ENCODE measurements at regions not wholly inside any gene's neighbourhood (a gene's known extent, or its start where the extent isn't known, plus 50 kb on each side); places are given as distances from the start of the nearest gene placed in this dataset.
"Not testable (repeated sequence)": the region's sequence is repeated elsewhere in the genome, so short reads cannot be mapped to it uniquely, and the experiment has no call there.

DNA sequence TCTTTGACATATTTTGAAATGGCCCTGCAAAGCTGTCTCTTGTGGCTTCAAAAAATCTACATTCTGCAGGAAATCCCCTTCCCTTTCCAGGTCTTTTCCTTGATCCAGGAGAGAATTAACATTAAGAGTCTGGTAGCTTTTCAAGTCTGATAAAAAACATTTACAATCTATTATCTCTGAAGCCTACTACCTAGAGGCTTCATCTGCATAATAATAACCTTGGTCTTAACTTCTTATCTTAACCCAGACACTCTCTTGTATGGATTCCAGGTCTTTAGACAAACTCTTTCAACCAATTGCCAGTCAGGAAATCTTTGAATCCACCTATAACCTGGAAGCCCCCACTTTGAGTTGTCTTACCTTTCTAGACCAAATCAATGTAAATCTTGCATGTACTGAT is 179.3 kb upstream of the ZC3H15 start:
- no peak for DNase-seq

DNA sequence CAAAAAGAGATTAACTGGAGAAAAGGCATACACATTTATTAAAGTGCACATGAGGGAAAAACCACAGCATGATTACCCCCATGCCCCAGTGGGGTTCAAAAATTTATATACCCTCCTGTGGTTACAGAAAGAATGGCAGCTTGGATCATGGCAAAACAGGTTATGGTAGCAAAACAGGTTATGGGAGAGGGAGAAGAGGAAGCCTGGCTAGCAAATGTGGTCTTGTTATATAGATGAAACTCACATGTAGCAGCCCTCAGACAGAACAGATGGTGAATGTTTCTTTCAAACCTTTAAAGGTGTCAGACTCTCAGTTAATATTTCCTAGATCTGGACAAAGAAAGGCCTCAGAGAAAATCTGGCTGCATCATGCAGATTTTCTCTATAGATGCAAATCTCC is 178.2 kb upstream of the ZC3H15 start:
- no peak for DNase-seq

DNA sequence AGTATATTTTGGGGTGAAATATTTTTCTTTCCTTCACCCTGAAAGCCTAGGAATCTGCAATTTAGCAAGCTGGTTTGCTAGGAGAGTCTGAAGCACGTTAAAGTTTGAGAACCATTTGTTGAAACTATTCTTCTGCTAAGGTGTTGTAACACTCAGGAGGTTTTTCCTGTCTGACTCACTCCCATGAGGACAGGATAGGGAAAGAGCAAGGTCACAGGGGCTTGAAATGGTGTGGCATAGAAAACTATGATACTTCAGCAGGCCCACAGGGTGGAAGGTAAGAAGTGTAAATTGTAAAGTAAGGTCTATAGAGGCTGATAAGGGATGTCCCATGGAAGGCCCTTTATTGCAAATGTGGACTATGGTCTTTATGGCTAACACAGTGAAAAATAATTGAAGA is 177.7 kb upstream of the ZC3H15 start:
- no peak for DNase-seq

DNA sequence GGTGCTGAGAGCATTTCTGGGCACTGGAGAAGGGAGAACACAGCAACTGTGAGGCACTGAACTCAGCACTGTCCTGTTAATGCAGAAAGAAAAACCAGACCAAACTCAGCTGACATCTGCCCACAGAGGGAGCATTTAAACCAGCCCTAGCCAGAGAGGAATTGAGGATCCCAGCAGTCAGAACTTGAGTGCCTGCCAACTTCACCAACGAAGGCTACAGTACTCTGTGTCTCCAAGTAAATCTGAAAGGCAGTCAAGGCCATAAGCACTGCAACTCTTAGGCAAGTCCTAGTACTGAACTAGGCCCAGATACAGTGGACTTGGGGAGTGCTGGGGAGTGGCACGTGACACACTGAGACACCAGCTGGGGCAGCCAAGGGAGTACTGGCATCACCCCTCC is 176.2 kb upstream of the ZC3H15 start:
- DNase-seq, result no peak

DNA sequence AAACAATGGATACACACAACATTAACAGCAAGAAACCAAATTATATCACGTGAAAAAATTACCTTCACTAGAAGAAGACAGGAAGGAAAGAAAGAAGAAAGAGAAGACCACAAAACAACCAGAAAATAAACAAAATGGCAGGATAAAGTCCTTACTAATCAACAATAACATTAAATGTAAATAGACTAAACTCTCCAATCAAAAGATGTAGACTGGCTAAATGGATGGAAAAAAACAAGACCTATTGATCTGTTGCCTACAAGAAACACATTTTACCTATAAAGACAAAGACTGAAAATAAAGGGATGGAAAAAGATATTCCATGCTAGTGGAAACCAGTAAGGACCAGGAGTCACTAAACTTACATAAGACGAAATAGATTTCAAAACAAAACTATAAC is 167.0 kb upstream of the ZC3H15 start:
- no peak for DNase-seq

DNA sequence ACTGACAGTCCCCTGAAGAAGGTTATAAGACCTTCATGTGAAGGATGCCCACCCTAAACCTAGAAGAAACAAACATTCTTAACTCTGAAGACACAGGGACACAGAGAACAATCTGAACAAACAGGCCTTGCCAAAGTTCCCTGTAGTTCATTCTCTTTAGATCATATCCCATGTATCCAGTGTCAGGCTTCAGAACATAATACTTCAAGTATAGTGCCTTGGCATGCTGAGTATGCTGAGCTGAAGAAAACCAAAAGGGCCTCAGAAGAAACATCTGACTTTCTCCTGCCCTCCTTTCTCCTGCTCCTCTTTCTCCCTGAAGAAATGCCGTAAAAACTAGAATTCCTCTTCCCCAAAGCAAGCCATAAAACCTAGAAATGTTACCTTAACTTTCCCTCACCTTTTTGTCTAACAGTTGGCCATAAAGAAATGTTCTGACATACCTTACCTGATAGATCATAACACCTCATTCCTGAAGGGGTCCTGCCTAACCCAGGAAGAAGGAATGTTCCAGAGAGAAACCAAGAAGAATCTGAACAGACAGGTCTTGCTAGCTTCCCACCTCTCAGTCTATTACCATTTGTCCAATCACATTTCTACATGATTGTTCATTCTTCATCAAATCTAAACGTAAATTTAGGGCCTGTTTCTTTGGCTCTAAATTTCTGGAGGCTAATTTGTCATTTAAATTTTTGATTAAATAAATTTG is 160.1 kb upstream of the ZC3H15 start:
- no peak for DNase-seq

DNA sequence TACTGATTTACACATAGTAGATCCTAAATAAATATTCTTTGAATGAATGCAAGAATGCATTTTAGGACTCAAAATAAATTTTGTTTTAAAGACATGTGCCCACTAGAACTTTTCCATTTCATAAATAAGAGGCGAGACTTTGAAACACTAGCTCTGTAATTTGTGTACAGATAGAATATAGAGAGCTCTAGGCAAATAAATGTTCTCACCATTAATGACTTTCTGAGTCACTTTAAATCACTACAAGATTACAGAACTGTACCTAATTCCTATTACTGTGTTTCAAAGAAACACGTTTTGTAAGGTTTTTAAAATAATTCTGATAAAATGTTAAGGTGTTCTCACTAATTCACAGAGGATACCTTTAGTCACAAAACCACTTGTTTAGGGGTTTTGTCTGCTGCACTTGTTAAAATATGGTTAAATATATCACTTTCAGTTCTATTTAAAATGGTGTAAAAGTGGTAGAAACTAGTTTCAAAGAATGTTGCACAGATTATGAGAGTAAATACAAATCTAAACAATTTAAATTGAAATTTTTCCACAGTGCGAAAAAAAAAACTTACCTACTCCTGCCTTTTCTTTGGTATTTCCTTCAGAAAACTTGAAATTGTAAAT is 158.7 kb upstream of the ZC3H15 start:
- DNase-seq, result no peak

DNA sequence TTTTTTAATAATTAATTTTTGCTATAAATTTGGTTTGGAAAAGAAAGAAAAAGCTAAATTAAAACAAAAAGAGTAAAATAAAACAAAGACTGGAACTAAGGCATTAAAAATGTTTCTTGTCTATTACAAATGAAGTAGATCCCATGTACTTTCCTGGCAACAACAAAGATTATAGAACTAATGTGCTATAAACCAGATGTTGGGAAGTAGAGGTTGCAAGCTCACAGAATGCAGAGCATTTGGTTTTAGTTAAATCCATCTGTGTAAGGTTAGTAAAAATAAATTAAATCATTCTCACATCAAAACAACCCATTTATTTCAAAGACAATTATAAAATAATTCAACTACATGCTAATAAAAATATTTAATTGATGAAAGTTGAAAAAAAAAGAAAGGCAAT is 157.2 kb upstream of the ZC3H15 start:
- no peak for DNase-seq

DNA sequence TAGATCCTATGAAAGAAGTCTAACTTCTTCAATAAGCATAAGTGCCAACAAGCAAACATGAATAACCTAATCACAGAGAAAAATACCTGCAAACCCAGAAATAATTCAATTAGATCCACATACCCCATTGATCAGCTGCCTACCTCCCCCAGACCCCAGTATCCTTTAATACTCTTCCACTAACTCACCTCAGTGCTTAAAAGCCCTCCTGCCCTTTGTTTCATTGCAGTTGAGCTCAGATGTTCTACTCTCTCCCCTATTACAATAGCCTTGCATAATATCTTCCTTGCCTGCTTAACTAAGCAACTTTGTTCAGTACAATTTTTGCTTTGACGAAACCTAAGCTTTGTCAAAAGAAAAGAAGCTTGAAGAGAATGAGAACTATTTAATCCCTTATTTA is 156.0 kb upstream of the ZC3H15 start:
- no peak for DNase-seq

DNA sequence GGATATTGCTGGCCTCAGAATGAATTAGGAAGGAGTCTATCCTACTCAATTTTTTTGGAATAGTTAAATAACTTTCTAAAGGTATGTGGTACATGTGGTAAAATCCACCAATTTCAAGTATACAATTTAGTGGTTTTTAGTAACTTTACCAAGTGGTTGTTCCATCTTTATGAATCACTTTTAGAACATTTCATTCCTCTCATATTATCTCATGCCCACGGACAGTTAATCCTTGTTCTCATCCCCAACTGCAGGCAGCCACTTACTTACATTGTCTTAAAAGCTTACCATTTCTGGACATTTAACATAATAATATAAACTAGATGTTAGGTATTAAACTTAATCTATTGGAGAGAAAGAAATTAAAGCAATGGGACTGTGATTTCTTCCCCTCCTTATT is 146.3 kb upstream of the ZC3H15 start:
- DNase-seq, result no peak

DNA sequence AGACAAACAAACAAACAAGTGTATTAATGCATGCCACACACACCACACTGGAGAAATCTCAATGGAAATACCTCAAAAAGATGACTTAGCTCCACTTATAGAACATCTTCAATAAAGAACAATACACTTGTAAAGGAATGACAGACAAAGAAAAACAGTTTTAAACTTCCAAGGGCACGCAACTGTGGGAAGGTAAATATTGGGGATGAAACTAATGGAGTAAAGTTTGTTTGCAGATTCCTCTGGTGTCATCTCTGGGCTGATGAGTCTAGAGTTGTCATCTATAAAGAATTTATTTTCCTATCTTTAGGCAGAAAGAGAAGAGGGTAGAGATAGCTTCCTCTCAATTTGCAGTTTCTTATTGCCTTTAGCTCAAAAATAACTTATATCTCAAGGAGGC is 144.0 kb upstream of the ZC3H15 start:
- DNase-seq, result no peak

DNA sequence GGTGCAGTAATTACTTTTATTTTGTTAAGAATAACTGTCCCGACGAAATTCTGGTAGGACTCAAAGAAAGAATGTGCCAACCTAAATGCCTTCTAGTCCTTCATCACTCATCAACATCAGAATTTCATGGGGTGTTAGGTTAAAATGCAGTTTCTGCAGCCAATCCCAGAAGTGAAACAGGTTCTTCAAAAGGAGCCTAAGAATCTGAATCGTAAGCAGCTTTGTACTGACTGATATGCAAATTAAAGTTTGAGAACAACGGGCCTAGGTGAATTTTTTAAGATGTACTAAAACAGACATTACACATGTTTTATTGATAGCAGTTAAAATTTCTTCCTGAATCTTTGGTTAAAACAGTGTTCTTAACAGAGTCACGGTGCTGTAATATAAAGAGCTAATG is 140.3 kb upstream of the ZC3H15 start:
- no peak for DNase-seq

DNA sequence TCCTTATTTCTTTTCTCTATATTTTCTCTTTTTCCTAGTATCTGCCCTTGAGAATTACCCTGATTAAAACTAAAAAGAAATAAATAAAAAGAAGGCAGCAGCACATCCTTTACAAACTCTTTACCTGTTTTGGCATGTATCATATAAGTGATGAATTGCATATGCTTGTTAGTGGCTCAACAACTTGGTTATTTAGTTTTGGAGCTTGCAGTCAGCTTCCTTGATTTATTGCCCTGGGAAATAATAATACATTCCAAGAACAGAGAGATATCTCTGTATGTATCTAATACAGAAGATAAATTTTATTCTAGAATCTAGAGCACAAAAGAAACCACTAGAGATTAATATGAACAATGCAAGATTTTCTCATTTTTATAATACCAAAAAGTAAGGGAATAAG is 139.8 kb upstream of the ZC3H15 start:
- DNase-seq, result no peak

DNA sequence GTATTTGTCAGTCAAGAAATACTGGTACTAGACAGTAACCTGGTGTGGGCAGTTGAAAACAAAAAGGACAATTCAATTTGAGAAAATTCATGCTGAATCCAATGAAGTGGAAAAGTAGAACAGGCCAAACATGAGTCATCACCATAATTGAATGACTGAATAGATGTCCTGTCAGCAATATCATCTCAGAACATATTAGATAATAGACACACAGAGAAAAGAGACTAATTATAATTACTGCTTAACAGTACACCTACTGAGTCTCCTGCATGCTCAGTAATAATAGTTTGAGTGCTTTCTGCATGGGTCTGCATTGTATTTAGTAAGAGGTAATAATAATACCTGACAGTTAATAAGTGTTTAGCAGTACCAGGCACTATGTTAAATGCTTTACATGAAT is 138.6 kb upstream of the ZC3H15 start:
- no peak for DNase-seq

DNA sequence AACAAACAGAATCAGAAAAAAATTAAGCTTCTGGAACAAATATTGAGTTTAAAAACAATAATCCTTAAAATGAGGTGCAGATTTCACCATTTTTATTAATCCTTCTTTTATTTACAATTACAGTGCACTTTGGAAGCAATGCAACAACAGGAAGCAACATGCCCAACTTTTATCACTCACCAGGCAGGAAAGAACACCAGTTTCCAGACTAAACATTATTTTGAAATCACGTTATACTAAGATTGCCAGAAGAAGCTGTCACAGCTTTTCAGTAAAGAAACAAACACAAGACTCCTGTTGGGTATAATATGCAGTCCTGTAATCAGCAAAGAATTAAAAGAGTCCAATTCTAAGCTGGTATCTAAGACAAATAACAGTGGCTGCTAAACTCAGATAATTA is 137.9 kb upstream of the ZC3H15 start:
- no peak for DNase-seq

DNA sequence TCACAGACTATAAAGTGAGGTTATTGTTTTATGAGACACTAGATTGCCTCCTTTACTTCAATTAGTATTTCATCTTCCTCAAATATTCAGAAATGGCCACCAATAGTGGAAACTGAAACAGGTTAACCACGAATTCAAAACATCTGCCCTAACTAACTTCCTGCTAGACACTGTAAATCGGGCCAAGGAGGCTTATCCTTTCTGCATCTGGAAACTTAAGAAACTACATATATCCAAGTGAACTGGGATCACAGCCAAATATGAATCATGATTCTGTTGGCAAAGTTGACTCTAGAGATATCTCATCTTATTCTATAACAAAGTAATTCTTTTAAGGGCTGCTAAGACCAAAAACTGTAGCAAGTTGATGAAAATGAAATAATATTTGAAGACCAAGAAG is 136.6 kb upstream of the ZC3H15 start:
- no peak for DNase-seq

DNA sequence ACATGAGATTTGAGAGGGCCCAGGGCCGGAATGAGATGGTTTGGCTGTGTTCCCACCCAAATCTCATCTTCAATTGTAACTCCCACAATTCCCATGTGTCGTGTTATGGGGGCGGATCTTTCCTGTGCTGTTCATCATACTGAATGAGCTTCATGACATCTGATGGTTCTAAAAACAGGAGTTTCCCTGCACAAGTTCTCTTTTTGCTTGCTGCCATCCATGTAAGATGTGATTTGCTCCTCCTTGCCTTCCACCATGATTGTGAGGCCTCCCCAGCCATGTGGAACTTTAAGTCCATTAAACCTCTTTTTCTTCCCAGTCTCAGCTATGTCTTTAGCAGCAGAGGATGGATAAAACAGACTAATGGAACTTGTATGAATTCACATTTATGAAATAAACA is 131.9 kb upstream of the ZC3H15 start:
- not testable (repeated sequence) for DNase-seq

DNA sequence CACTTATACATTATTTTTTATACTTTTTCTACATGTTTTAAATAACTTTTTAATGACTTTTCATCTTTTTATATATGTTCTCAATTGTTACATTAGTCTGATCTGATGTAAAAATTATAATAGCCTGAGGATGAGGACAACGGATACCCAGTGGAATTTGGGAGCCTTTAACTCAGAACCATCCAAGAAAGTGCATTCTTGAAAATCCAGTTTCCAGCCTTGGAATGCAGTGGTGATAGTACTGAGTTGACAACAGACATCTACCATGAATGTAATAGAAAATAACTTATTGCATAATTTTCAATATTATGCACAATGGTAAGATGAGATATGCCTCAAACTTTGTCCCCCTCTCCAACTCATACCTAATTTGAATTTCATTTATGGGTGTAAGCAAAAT is 120.7 kb upstream of the ZC3H15 start:
- no peak for DNase-seq

DNA sequence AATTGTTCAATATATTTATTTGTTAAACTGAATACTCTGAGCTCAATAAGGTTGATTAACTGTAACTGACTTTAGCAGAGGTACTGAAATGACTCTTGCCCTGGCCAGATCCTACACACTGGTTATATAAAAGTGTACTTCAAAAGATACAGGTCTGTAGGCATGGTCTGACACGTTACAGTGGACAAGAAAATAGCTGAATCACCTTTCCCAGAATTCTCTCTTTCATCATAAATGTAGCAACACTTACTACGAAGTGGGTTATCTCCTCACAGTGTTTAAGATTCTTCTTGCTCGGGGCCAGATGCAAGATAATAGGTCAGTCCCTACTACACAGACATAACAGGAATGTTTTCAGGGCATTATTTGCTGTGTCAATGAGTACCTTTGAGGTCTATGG is 107.0 kb upstream of the ZC3H15 start:
- no peak for DNase-seq

DNA sequence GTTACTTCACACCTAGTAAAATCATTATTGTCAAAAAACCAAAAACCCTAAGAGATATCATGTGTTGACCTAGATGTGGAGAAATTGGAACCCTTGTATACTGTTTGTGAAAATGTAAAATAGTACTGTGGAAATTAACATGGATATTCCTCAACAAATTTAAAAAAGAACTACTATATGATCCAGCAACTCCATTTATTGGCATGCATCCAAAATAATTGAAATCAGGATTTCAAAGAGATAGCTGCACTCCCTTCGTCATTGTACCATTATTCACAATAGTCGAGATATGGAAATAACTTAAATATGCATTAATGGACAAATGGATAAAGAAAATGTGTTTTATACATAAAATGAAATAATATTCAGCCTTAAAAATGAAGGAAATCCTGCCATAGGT is 105.3 kb upstream of the ZC3H15 start:
- DNase-seq, result no peak

DNA sequence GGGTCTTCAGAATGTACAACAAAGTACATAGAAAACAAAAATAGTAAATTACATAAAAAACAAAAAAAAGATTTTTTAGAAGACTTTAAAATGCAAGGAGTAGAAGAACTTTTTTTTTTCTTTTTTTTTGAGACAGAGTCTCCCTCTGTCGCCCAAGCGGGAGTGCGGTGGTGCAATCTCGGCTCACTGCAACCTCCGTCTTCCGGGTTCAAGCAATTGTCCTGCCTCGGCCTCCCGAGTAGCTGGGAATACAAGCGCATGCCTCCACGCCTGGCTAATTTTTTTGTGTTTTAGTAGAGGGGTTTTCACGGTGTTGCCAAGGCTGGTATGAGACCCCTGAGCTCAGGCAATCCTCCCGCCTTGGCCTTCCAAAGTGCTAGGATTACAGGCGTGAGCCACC is 104.5 kb upstream of the ZC3H15 start:
- DNase-seq, result no peak

DNA sequence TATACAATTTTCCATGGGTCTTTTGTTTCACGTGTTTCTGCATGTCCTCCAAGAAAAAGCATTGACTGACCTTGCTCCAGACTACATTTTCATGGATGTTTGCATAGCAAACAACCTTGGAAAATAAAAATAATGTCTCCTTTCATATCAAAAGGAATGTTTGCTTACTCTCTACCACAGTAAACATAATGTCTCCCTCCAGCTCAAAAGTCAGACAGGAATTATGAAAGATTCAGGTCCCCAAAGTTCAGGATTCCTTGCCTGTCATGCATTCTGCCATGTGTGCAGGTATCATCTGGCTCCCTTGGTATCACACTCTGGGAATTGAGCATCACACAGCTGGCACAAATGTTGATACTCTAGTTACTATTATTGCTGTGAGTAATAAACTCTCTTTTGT is 103.1 kb upstream of the ZC3H15 start:
- DNase-seq, result no peak

DNA sequence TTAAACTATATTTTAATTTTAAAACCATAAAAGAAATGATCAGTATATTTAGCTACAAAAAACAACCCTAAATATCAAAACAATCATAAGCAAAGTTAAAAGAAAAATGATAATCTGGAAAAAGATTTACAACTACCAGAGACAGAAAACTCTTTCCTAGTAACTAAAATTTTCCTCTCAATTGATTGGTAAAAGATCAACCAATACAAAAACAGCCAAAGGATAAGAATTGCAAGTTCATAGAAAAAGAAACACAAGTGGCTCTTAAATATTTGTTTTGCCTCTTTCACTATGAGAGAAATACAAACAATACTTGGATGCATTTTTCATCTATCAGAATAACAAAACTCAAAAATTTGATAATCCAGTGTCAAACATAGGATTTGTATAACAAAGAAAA is 101.8 kb upstream of the ZC3H15 start:
- no peak for DNase-seq

DNA sequence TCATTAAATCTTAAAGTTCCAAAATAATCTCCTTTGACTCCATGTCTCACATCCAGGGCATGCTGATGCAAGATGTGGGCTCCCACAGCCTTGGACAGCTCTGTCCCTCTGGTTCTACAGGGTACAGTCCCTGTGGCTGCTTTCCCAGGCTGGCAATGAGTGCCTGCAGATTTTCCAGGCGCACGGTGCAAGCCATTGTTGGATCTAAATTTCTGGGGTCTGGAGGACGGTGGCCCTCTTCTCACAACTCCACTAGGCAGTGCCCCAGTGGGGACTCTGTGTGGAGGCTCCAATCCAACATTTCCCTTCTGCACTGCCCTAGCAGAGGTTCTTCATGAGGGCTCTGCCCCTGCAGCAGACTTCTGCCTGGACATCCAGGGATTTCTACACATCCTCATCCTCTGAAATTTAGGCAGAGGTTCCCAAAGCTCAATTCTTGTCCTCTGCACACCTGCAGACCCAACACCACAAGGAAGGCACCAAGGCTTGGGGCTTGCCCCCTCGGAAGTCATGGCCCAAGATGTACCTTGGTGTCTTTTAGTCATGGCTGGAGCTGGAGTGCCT is 100.3 kb upstream of the ZC3H15 start:
- DNase-seq, result not testable (repeated sequence)

DNA sequence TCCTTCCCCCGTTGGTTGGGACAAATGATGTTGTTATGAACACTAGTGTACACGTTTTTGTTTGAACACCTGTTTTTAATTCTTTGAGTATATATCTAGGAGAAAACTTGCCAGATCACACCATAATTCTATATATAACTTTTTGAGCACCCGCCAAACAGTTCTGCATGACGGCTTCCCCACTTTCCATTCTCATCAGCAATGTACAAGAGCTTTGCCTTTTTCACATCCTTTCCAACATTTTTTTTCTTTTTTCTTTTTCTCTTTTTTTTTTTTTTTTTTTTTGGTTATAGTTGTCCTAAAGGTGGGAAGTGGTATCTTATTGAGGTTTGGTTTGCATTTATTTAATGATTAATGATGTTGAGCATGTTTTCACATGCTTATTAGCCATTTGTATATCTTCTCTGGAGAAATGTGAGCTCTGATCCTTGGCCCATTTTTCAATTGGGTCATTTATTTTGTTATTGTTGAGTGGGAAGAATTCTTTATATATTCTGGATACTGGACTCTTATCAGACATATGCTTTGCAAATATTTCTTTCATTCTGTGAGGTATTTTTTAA is 86.9 kb upstream of the ZC3H15 start:
- no peak for DNase-seq
